Smooth muscle cell (in vitro differentiated cells): ENCODE measurements at regions not wholly inside any gene's neighbourhood (a gene's known extent, or its start where the extent isn't known, plus 50 kb on each side); places are given as distances from the start of the nearest gene placed in this dataset.
"Not testable (repeated sequence)": the region's sequence is repeated elsewhere in the genome, so short reads cannot be mapped to it uniquely, and the experiment has no call there.

Experiments
- DNase-seq: peaks from one replicate; lab custom pipeline; 2025; ENCODE audit not compliant: unreplicated experiment; lab: John Stamatoyannopoulos, UW
- H2AFZ ChIP-seq: fragments of 200-600 bp; sonication (generic); 2 replicates; pipeline ENCODE4 v1.6.0; 2016; ENCODE audit warnings: antibody characterized with exemption, low read depth, mild to moderate bottlenecking
- H3F3A ChIP-seq: fragments of 200-600 bp; sonication (generic); 2 replicates; pipeline ENCODE4 v1.6.0; 2017; ENCODE audit warnings: antibody characterized with exemption, low read depth
- H3K27ac ChIP-seq: fragments of 200-600 bp; sonication (generic); 2 replicates; pipeline ENCODE4 v1.5.1; 2016; ENCODE audit warnings: low read depth, mild to moderate bottlenecking
- H3K27me3 ChIP-seq: fragments of 200-600 bp; sonication (generic); 2 replicates; pipeline ENCODE4 v1.6.1; 2016; ENCODE audit warnings: low read depth, mild to moderate bottlenecking
- H3K36me3 ChIP-seq: fragments of 200-600 bp; sonication (generic); 2 replicates; pipeline ENCODE4 v1.5.1; 2016; ENCODE audit warnings: low read depth
- H3K4me1 ChIP-seq: fragments of 200-600 bp; sonication (generic); 2 replicates; pipeline ENCODE4 v1.5.1; 2016; ENCODE audit warnings: low read depth
- H3K4me2 ChIP-seq: fragments of 200-600 bp; sonication (generic); 2 replicates; pipeline ENCODE4 v1.6.0; 2016; ENCODE audit warnings: mild to moderate bottlenecking
- H3K4me3 ChIP-seq: fragments of 200-600 bp; sonication (generic); 2 replicates; pipeline ENCODE4 v1.5.1; 2016; ENCODE audit warnings: mild to moderate bottlenecking
- H3K79me2 ChIP-seq: fragments of 200-600 bp; sonication (generic); 2 replicates; pipeline ENCODE4 v1.6.0; 2016; ENCODE audit warnings: low read depth, mild to moderate bottlenecking
- H3K9ac ChIP-seq: fragments of 200-600 bp; sonication (generic); 2 replicates; pipeline ENCODE4 v1.6.0; 2016; ENCODE audit warnings: low read depth
- H3K9me3 ChIP-seq: fragments of 200-600 bp; sonication (generic); replicated peaks from 2 replicates; pipeline ENCODE4 v1.5.1; 2016; ENCODE audit warnings: low read depth
- H4K20me1 ChIP-seq: fragments of 200-600 bp; sonication (generic); 2 replicates; pipeline ENCODE4 v1.6.0; 2016; ENCODE audit warnings: low read depth
- WGBS: methylation state at CpG from one replicate; pipeline ENCODE4 v1.1.7; 2016; ENCODE audit warnings: low lambda C conversion rate; 5-methylcytosine and 5-hydroxymethylcytosine counted together
- TF ChIP-seq, protein P1 (sequence below): fragments of 200-600 bp; sonication (generic); IDR thresholded peaks from 2 replicates; pipeline ENCODE4 v1.5.1; 2017; ENCODE audit warnings: borderline replicate concordance, mild to moderate bottlenecking, antibody characterized with exemption; ENCODE audit not compliant: insufficient read depth, poor library complexity, severe bottlenecking

DNA sequence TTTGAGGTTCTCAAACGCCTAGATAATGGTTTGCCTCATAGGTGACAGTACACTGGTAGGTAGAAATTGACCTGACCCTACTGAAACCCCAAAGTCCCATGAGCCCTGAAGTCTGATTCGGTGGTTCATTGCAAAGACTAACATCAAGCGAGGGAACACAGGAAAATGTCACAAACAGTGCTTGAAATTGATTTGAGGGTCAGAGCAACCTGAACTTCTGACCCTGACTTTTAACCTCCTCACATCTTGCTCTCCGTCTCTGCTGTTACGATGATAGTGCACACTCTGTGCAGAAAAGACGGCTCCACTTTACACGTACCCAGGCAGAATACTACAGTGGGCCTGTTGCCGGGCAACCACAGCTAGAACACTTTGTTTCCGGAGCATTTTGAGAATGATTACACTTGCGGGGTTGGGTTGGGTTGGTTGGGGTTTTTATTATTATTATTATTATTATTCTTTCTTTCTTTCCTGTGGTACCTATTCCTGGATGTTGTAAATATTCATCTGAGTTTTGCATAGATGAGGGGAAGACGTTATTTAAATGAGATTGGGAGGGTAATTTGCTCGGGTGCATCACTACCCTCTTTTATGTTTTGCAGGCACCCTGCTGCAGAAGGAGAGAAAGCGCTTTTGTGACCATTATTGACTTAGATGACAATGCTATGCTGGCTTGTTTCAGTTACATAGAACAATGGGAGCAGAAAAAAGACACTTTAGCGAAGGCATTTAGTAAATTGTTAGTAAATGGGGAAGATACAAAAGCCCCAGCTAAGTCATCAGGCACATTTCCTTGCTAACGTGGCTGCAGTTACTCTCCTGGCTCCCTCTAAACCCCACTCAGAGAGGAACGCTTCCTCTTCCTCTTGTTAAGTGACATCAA lies 438.1 kb upstream of the NRP1 start:
- Histone ChIP-seq H3K27me3 (no peaks in the 10 kb centered on the region), H3K4me2 (peak overlapping the region; percentile 69), H3K79me2 (no peaks in the 10 kb centered on the region), H3F3A (no peaks in the 10 kb centered on the region), H3K4me1 (peaks cover 6% of the 10 kb centered on the region), H3K36me3 (no peaks in the 10 kb centered on the region), H2AFZ (peak overlapping the region; percentile 73), H3K9me3 (no peaks in the 10 kb centered on the region), H3K4me3 (no peak overlapping the region), H4K20me1 (no peaks in the 10 kb centered on the region), H3K27ac (no peak overlapping the region), H3K9ac (no peak overlapping the region)
- WGBS = 47% methylated on average over 16 of the region's 16 CpGs
- TF ChIP-seq, protein P1, sequence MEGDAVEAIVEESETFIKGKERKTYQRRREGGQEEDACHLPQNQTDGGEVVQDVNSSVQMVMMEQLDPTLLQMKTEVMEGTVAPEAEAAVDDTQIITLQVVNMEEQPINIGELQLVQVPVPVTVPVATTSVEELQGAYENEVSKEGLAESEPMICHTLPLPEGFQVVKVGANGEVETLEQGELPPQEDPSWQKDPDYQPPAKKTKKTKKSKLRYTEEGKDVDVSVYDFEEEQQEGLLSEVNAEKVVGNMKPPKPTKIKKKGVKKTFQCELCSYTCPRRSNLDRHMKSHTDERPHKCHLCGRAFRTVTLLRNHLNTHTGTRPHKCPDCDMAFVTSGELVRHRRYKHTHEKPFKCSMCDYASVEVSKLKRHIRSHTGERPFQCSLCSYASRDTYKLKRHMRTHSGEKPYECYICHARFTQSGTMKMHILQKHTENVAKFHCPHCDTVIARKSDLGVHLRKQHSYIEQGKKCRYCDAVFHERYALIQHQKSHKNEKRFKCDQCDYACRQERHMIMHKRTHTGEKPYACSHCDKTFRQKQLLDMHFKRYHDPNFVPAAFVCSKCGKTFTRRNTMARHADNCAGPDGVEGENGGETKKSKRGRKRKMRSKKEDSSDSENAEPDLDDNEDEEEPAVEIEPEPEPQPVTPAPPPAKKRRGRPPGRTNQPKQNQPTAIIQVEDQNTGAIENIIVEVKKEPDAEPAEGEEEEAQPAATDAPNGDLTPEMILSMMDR = no peak
- no peak for DNase-seq

DNA sequence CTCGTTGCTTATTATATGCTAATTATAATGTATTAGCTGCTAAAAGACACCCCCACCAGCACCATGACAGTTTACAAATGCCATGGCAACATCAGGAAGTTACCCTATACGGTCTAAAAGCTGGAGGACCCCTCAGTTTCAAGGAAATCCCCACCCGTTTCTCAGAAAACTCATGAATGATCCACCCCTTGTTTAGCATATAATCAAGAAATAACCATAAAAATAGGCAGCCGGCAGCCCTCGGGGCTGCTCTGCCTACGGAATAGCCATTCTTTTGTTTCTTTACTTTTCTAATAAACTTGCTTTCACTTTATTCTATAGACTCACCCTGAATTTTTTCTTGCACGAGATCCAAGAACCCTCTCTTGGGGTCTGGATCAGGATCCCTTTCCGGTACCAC lies 437.4 kb upstream of the NRP1 start:
- H3K4me3 ChIP-seq, H3K27me3 ChIP-seq, H3K79me2 ChIP-seq, H3K36me3 ChIP-seq, DNase-seq, H3F3A ChIP-seq, H4K20me1 ChIP-seq, H3K9me3 ChIP-seq, H3K27ac ChIP-seq, H3K4me1 ChIP-seq, H3K9ac ChIP-seq: not testable (repeated sequence)
- H2AFZ ChIP-seq = peak overlapping the region; percentile 73
- 73% methylated on average over 8 of the region's 8 CpGs for WGBS
- H3K4me2 ChIP-seq = peak overlapping the region; percentile 69

DNA sequence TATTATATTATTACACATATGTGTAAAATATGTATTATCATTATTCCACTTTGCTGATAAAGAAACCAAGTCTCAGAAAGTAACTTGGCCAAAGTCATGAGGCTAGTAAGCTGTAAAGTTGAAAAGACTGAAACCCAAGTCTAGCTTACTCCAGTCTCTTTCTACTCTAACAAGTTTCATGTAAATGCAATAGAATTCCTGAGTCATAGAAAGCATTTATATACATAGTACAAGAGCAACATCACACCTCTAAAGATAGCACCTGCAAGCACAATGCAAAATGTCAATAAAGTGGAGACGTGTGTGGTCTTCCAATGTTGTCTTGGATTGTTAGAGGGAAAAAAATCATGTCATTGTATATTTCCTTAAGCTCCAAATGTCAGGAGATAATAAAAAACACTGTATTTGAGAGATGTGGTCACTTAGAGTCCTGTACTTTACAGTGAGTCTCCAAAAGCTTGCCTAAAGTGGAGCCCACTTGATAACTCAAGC lies 430.3 kb upstream of the NRP1 start:
- Histone ChIP-seq H3K27ac (no peak overlapping the region), H3K9ac (no peak overlapping the region), H3K79me2 (no peaks in the 10 kb centered on the region), H3F3A (no peaks in the 10 kb centered on the region), H3K4me1 (no peaks in the 10 kb centered on the region), H4K20me1 (no peaks in the 10 kb centered on the region), H3K9me3 (no peaks in the 10 kb centered on the region), H3K4me2 (no peak overlapping the region), H2AFZ (no peak overlapping the region), H3K36me3 (no peaks in the 10 kb centered on the region), H3K27me3 (no peaks in the 10 kb centered on the region), H3K4me3 (no peak overlapping the region)
- 92% methylated on average over 1 of the region's 1 CpG for WGBS
- TF ChIP-seq, protein P1 = no peak
- DNase-seq = no peak

DNA sequence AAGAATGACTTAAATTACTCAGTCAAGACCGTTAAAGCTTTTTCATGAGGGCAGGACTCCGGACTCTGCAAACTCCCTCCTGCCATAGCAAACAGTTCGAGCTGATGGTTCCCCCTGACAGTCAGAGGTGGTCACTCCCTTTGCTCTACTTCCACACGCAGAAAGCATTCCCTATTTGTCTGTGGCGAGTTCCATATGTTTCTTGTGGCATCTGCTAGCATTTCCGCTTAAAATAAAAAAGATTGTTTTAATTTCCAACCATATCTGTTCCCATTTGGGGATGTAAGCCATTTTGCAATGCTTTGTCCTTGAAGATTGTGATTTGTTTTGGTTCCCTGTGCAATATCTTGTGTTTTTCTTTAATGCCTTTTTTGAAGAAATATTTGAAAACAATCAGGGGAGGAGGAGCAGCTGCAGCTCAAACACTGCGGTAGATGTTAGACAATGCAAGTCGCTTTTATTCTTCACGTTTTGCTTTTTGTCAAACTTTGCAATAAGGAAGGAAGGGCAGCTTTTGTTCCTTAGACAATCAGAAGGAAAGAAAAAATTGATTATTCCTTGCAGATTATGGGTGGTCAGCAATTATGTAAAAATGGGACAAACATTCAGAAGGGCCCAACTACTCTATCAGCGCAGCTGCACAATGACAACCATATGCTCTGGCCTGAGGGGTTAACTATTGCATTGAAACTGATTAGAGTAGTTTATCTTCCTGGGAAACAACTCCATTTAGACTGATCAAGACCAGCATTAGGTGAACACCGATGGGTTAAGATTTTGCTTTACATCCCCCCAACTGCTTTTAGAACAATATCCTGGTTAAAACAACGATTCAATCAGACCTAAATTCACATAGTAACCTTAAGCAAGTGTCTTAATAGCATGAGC lies 425.8 kb upstream of the NRP1 start:
- H3K4me2 ChIP-seq = no peak overlapping the region
- no peak overlapping the region for H2AFZ ChIP-seq
- H3K27ac ChIP-seq = no peak overlapping the region
- WGBS = 92% methylated on average over 12 of the region's 12 CpGs
- no peaks in the 10 kb centered on the region for H3K9me3 ChIP-seq
- H3K36me3 ChIP-seq = no peaks in the 10 kb centered on the region
- H3K4me1 ChIP-seq = no peaks in the 10 kb centered on the region
- H3F3A ChIP-seq = no peaks in the 10 kb centered on the region
- H3K4me3 ChIP-seq = no peak overlapping the region
- H3K79me2 ChIP-seq = no peaks in the 10 kb centered on the region
- DNase-seq = no peak
- no peaks in the 10 kb centered on the region for H4K20me1 ChIP-seq
- no peak overlapping the region for H3K9ac ChIP-seq
- TF ChIP-seq, protein P1 = no peak
- no peaks in the 10 kb centered on the region for H3K27me3 ChIP-seq
